Cardiac muscle cell (in vitro differentiated cells and primary cell): ENCODE measurements at regions not wholly inside any gene's neighbourhood (a gene's known extent, or its start where the extent isn't known, plus 50 kb on each side); places are given as distances from the start of the nearest gene placed in this dataset.

Experiments
- DNase-seq, 2 donors: peaks; one replicate each; pipeline versions ENCODE4 v3.0.0 to v3.0.0-alpha.2; 2010 to 2017; ENCODE audit warnings: low read depth in 1 of 2, low spot score in 1 of 2
- H3K27ac ChIP-seq: fragments of 200-600 bp; sonication (generic); 2 replicates; pipeline ENCODE4 v1.5.1; 2016
- H3K27me3 ChIP-seq: fragments of 200-600 bp; sonication (generic); 2 replicates; pipeline ENCODE4 v1.6.0; 2016; ENCODE audit warnings: control low read depth
- H3K36me3 ChIP-seq: fragments of 200-600 bp; sonication (generic); 2 replicates; pipeline ENCODE4 v1.5.1; 2016; ENCODE audit warnings: control low read depth
- H3K4me1 ChIP-seq: fragments of 200-600 bp; sonication (generic); 2 replicates; pipeline ENCODE4 v1.8.1; 2017; ENCODE audit warnings: low read depth, mild to moderate bottlenecking, mixed run types
- H3K4me3 ChIP-seq: fragments of 200-600 bp; sonication (generic); 2 replicates; pipeline ENCODE4 v1.5.1; 2016; ENCODE audit warnings: mild to moderate bottlenecking
- H3K9me3 ChIP-seq: fragments of 200-600 bp; sonication (generic); 2 replicates; pipeline ENCODE4 v1.5.1; 2017; ENCODE audit warnings: low read depth, mild to moderate bottlenecking, control low read depth
- TF ChIP-seq, protein P1 (sequence below): IDR thresholded peaks from 2 replicates; pipeline ENCODE4 v1.5.1; 2012; ENCODE audit warnings: low read depth, mild to moderate bottlenecking, low read length

- H3K4me3 ChIP-seq, result no peak overlapping the region
- peak in 1 of 2 donors; percentile 21 for DNase-seq
- no peaks in the 10 kb centered on the region for H3K27me3 ChIP-seq
- H3K4me1 ChIP-seq, result no peaks in the 10 kb centered on the region
- no peak overlapping the region for H3K27ac ChIP-seq
- no peaks in the 10 kb centered on the region for H3K9me3 ChIP-seq
- H3K36me3 ChIP-seq, result no peaks in the 10 kb centered on the region
- TF ChIP-seq, protein P1, sequence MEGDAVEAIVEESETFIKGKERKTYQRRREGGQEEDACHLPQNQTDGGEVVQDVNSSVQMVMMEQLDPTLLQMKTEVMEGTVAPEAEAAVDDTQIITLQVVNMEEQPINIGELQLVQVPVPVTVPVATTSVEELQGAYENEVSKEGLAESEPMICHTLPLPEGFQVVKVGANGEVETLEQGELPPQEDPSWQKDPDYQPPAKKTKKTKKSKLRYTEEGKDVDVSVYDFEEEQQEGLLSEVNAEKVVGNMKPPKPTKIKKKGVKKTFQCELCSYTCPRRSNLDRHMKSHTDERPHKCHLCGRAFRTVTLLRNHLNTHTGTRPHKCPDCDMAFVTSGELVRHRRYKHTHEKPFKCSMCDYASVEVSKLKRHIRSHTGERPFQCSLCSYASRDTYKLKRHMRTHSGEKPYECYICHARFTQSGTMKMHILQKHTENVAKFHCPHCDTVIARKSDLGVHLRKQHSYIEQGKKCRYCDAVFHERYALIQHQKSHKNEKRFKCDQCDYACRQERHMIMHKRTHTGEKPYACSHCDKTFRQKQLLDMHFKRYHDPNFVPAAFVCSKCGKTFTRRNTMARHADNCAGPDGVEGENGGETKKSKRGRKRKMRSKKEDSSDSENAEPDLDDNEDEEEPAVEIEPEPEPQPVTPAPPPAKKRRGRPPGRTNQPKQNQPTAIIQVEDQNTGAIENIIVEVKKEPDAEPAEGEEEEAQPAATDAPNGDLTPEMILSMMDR, result no peak
These were observed 106.4 kb upstream of the C14orf180 start for GRCh38 chr14:104473244-104473565.

- no peaks in the 10 kb centered on the region for H3K9me3 ChIP-seq
- no peak overlapping the region for H3K4me3 ChIP-seq
- H3K27ac ChIP-seq, result no peak overlapping the region
- no peaks in the 10 kb centered on the region for H3K4me1 ChIP-seq
- no peaks in the 10 kb centered on the region for H3K27me3 ChIP-seq
- no peaks in the 10 kb centered on the region for H3K36me3 ChIP-seq
- DNase-seq, result no peak
- TF ChIP-seq, protein P1, result no peak
These were observed 105.7 kb upstream of the C14orf180 start for GRCh38 chr14:104473649-104474494.

- no peaks in the 10 kb centered on the region for H3K9me3 ChIP-seq
- no peak for DNase-seq
- no peaks in the 10 kb centered on the region for H3K36me3 ChIP-seq
- H3K27ac ChIP-seq, result no peak overlapping the region
- H3K4me3 ChIP-seq, result no peak overlapping the region
- TF ChIP-seq, protein P1, result no peak
- no peaks in the 10 kb centered on the region for H3K27me3 ChIP-seq
- no peaks in the 10 kb centered on the region for H3K4me1 ChIP-seq
These were observed 104.9 kb upstream of the C14orf180 start for GRCh38 chr14:104474495-104475213.

GRCh38 chr14:104475256-104475655 is 104.3 kb upstream of the C14orf180 start:
- H3K27me3 ChIP-seq, result no peaks in the 10 kb centered on the region
- no peaks in the 10 kb centered on the region for H3K36me3 ChIP-seq
- no peak overlapping the region for H3K27ac ChIP-seq
- no peak for DNase-seq
- no peak overlapping the region for H3K4me3 ChIP-seq
- H3K9me3 ChIP-seq, result no peaks in the 10 kb centered on the region
- no peaks in the 10 kb centered on the region for H3K4me1 ChIP-seq
- TF ChIP-seq, protein P1, result no peak

- Histone ChIP-seq H3K27ac (no peak overlapping the region), H3K4me1 (no peaks in the 10 kb centered on the region), H3K9me3 (no peaks in the 10 kb centered on the region), H3K36me3 (no peaks in the 10 kb centered on the region), H3K27me3 (no peaks in the 10 kb centered on the region), H3K4me3 (no peak overlapping the region)
- no peak for DNase-seq
- TF ChIP-seq, protein P1, result no peak
These were observed 103.8 kb upstream of the C14orf180 start for GRCh38 chr14:104475802-104476201.
